Tibial nerve (tissue), 3 donors: ENCODE measurements at regions not wholly inside any gene's neighbourhood (a gene's known extent, or its start where the extent isn't known, plus 50 kb on each side); places are given as distances from the start of the nearest gene placed in this dataset.

Source experiments
- POLR2A ChIP-seq, 2 donors: fragments of 450-650 bp; IDR thresholded peaks; one replicate each; pipeline ENCODE4 v1.6.1; 2017; ENCODE audit warnings: antibody characterized with exemption in 2 of 2, mild to moderate bottlenecking in 2 of 2, moderate library complexity in 2 of 2
- TF ChIP-seq, protein P1 (sequence below), 5 experiments: fragments of 200-600 bp in 3 of 5; fragments of 450-650 bp in 2 of 5; sonication (generic) in 3 of 5; IDR thresholded peaks; one replicate each; pipeline ENCODE4 v1.5.1; 2016 to 2019; ENCODE audit warnings: antibody characterized with exemption in 5 of 5, mild to moderate bottlenecking in 3 of 5, moderate library complexity in 2 of 5

DNA sequence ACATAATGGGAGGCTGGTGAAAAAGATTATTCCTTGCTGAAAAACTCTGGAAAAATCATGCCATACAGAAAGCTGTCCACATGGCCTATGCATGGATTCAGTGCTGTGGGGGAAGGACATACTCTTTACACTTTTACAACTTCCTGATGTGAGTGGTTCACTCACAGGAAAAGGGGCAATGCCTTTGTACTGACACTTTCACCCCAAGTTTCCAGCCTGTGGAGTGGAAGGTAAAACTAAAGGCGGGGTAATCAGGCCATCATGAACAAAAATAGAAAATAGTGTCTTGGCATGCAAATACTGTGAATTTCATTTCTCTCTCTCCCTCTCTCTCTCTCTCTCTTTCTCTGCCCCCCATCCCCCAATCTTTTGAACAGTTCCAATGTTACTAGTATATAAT, 281.8 kb downstream of the ETS1 start:
- TF ChIP-seq, protein P1, sequence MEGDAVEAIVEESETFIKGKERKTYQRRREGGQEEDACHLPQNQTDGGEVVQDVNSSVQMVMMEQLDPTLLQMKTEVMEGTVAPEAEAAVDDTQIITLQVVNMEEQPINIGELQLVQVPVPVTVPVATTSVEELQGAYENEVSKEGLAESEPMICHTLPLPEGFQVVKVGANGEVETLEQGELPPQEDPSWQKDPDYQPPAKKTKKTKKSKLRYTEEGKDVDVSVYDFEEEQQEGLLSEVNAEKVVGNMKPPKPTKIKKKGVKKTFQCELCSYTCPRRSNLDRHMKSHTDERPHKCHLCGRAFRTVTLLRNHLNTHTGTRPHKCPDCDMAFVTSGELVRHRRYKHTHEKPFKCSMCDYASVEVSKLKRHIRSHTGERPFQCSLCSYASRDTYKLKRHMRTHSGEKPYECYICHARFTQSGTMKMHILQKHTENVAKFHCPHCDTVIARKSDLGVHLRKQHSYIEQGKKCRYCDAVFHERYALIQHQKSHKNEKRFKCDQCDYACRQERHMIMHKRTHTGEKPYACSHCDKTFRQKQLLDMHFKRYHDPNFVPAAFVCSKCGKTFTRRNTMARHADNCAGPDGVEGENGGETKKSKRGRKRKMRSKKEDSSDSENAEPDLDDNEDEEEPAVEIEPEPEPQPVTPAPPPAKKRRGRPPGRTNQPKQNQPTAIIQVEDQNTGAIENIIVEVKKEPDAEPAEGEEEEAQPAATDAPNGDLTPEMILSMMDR (IDR thresholded peaks at IDR 0.05), result no peak
- no peak for TF ChIP-seq POLR2A (IDR thresholded peaks at IDR 0.05)
